ENCODE measurements at regions not wholly inside any gene's neighbourhood (a gene's known extent, or its start where the extent isn't known, plus 50 kb on each side); places are given as distances from the start of the nearest gene placed in this dataset.

GRCh38 chr10:111990734-111991133 is 192.8 kb downstream of the GPAM start:
- DNase-seq (ENCODE audit: low read depth) = no peak

GRCh38 chr10:111993321-111993720 is 190.2 kb downstream of the GPAM start:
- DNase-seq (ENCODE audit: low read depth) = no peak

GRCh38 chr10:111993872-111994426 is 189.6 kb downstream of the GPAM start:
- DNase-seq (ENCODE audit: low read depth) = no peak

- no peak for DNase-seq (ENCODE audit: low read depth)
Measured at GRCh38 chr10:111996103-111996502, 187.5 kb downstream of the GPAM start.

- no peak for DNase-seq (ENCODE audit: low read depth)
Measured at GRCh38 chr10:111998728-111999127, 184.8 kb downstream of the GPAM start.

GRCh38 chr10:111999205-111999914 is 184.2 kb downstream of the GPAM start:
- DNase-seq (ENCODE audit: low read depth) = no peak

GRCh38 chr10:111999915-112000302 is 183.7 kb downstream of the GPAM start:
- DNase-seq (ENCODE audit: low read depth) = no peak

- no peak for DNase-seq (ENCODE audit: low read depth)
Measured at GRCh38 chr10:112000466-112000865, 183.1 kb downstream of the GPAM start.

- DNase-seq (ENCODE audit: low read depth) = no peak
Measured at GRCh38 chr10:112002206-112002605, 181.4 kb downstream of the GPAM start.

- DNase-seq (ENCODE audit: low read depth) = no peak
Measured at GRCh38 chr10:112004075-112004474, 179.5 kb downstream of the GPAM start.

GRCh38 chr10:112005044-112005443 is 178.5 kb downstream of the GPAM start:
- DNase-seq (ENCODE audit: low read depth) = no peak

GRCh38 chr10:112006407-112006806 is 177.2 kb downstream of the GPAM start:
- DNase-seq (ENCODE audit: low read depth) = no peak

- no peak for DNase-seq (ENCODE audit: low read depth)
Measured at GRCh38 chr10:112006831-112007230, 176.7 kb downstream of the GPAM start.

GRCh38 chr10:112022196-112022595 is 161.4 kb downstream of the GPAM start:
- DNase-seq (ENCODE audit: low read depth) = no peak

GRCh38 chr10:112024079-112024478 is 159.5 kb downstream of the GPAM start:
- no peak for DNase-seq (ENCODE audit: low read depth)

- no peak for DNase-seq (ENCODE audit: low read depth)
Measured at GRCh38 chr10:112025228-112025627, 158.3 kb downstream of the GPAM start.

- DNase-seq (ENCODE audit: low read depth) = no peak
Measured at GRCh38 chr10:112026438-112026837, 157.1 kb downstream of the GPAM start.

GRCh38 chr10:112027731-112028280 is 155.8 kb downstream of the GPAM start:
- DNase-seq (ENCODE audit: low read depth) = no peak

GRCh38 chr10:112030431-112030830 is 153.1 kb downstream of the GPAM start:
- no peak for DNase-seq (ENCODE audit: low read depth)

- DNase-seq (ENCODE audit: low read depth) = no peak
Measured at GRCh38 chr10:112039823-112040222, 143.7 kb downstream of the GPAM start.

- DNase-seq (ENCODE audit: low read depth) = no peak
Measured at GRCh38 chr10:112040696-112041095, 142.9 kb downstream of the GPAM start.

- no peak for DNase-seq (ENCODE audit: low read depth)
Measured at GRCh38 chr10:112045938-112046337, 137.6 kb downstream of the GPAM start.

- no peak for DNase-seq (ENCODE audit: low read depth)
Measured at GRCh38 chr10:112047674-112048073, 135.9 kb downstream of the GPAM start.

- no peak for DNase-seq (ENCODE audit: low read depth)
Measured at GRCh38 chr10:112052166-112052565, 131.4 kb downstream of the GPAM start.
